ENCODE measurements at regions not wholly inside any gene's neighbourhood (a gene's known extent, or its start where the extent isn't known, plus 50 kb on each side); places are given as distances from the start of the nearest gene placed in this dataset.

DNA sequence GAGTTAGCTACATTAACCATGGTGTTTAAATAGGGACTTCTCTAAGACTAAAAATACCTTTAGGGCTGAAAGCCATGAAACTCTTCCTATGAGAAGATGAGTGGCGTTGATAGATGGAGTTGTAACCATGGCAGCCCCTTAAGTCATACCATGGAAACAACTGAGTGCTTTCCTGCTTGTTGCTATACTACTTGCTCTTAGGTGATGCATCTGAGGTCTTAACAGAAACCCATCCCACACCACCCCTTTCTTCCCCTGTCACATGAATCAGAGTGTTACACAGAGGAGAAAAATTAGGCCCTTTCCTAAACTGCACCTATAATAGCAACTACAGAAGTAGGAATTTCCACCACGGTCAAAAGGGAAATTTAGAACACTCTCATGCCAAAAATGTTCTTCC is 64.3 kb upstream of the ZC3H12C start (continued):
- TF ChIP-seq, protein P1, sequence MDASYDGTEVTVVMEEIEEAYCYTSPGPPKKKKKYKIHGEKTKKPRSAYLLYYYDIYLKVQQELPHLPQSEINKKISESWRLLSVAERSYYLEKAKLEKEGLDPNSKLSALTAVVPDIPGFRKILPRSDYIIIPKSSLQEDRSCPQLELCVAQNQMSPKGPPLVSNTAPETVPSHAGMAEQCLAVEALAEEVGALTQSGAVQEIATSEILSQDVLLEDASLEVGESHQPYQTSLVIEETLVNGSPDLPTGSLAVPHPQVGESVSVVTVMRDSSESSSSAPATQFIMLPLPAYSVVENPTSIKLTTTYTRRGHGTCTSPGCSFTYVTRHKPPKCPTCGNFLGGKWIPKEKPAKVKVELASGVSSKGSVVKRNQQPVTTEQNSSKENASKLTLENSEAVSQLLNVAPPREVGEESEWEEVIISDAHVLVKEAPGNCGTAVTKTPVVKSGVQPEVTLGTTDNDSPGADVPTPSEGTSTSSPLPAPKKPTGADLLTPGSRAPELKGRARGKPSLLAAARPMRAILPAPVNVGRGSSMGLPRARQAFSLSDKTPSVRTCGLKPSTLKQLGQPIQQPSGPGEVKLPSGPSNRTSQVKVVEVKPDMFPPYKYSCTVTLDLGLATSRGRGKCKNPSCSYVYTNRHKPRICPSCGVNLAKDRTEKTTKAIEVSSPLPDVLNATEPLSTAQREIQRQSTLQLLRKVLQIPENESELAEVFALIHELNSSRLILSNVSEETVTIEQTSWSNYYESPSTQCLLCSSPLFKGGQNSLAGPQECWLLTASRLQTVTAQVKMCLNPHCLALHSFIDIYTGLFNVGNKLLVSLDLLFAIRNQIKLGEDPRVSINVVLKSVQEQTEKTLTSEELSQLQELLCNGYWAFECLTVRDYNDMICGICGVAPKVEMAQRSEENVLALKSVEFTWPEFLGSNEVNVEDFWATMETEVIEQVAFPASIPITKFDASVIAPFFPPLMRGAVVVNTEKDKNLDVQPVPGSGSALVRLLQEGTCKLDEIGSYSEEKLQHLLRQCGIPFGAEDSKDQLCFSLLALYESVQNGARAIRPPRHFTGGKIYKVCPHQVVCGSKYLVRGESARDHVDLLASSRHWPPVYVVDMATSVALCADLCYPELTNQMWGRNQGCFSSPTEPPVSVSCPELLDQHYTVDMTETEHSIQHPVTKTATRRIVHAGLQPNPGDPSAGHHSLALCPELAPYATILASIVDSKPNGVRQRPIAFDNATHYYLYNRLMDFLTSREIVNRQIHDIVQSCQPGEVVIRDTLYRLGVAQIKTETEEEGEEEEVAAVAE (CRISPR knock-in tag; IDR thresholded peaks at IDR 0.05; ENCODE audit: borderline replicate concordance), result no peak
- TF ChIP-seq KLF16 (CRISPR knock-in tag; IDR thresholded peaks at IDR 0.05), result no peak
- no peak for TF ChIP-seq GATAD2A (CRISPR knock-in tag; IDR thresholded peaks at IDR 0.05)
- no peak for TF ChIP-seq ZNF232 (CRISPR knock-in tag; IDR thresholded peaks at IDR 0.05; ENCODE audit: borderline replicate concordance)
- TF ChIP-seq ZNF614 (CRISPR knock-in tag; IDR thresholded peaks at IDR 0.05; ENCODE audit: borderline replicate concordance), result no peak
- no peak for TF ChIP-seq ZNF660 (CRISPR knock-in tag; IDR thresholded peaks at IDR 0.05; ENCODE audit: borderline replicate concordance, low read depth)
- TF ChIP-seq FOXO1 (CRISPR knock-in tag; IDR thresholded peaks at IDR 0.05), result no peak

DNA sequence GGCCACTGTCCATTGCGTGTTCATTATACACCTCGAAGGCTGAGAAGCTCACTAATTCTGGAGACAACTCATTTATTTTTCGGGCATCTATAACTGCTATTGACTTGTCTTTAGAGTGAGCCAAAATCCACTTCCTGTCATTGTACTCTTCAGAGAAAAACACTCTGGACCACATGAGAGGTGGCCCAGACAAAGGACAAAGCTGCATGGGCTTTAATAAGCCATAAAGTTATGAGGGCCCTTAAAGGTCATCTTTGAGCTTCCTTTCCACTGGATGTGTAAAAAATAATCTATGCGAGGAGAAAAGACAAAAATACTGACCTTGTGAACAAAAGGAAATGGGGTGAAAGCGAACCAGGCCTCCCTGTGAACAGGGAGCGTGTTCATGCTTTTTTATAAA is 63.5 kb upstream of the ZC3H12C start:
- CTCF ChIA-PET (ENCODE audit: low intra/inter-chr PET ratio, low total read pairs), result no interaction called here
- Histone ChIP-seq H3K4me2 (ENCODE audit: low read depth, low read length) (no peak overlapping the region), H4K20me1 (ENCODE audit: insufficient read depth, low read length) (no peaks in the 10 kb centered on the region), H3K27me3 (ENCODE audit: control insufficient read depth in 1 of 2, insufficient read depth in 2 of 2, low read length in 2 of 2) (no peaks in the 10 kb centered on the region; a peak in 1 of 5 replicates), H3K79me2 (ENCODE audit: insufficient read depth, low read length) (no peaks in the 10 kb centered on the region), H3K4me3 (replicated peaks in 1 of 3; ENCODE audit: insufficient read depth in 1 of 3, low read depth in 2 of 3, low read length in 3 of 3) (no peak overlapping the region), H3K36me3 (replicated peaks in 1 of 2; ENCODE audit: control insufficient read depth in 1 of 2, insufficient read depth in 2 of 2, low read length in 2 of 2) (no peaks in the 10 kb centered on the region), H3K27ac (ENCODE audit: extremely low read length, insufficient read depth, low read length) (no peak overlapping the region), H3K4me1 (ENCODE audit: insufficient read depth, low read length) (peaks cover 8% of the 10 kb centered on the region; the same call in 1 of the 2 replicates), H3K9ac (ENCODE audit: insufficient read depth, low read depth, low read length) (no peak overlapping the region), H2AFZ (ENCODE audit: low read length) (no peak overlapping the region), H3K9me3 (ENCODE audit: low read length) (no peaks in the 10 kb centered on the region)
- FAIRE-seq (no peak), ATAC-seq (no peak), DNase-seq (ENCODE audit: low spot score) (no peak)
- intact Hi-C loops (cut with micrococcal nuclease; ENCODE audit: unreplicated experiment) (loop anchor here (5.0 kb wide), 1 partner anchor 1028 kb away; no protein-coding TSS in a partner anchor), in situ Hi-C loops (cut with HindIII; ENCODE audit: extremely low pct_ligation_motif_present, low pct_unique_long_range_greater_than_20kb) (no loop called here)
- no TSS peak for BruUV-seq (replicated peaks)
- 40% methylated on average over 6 of the region's 6 CpGs for WGBS (ENCODE audit: low lambda C conversion rate)
- POLR2A ChIA-PET, result no interaction called here
- TF ChIP-seq MTF1 (CRISPR knock-in tag; IDR thresholded peaks at IDR 0.05) (no peak), ZFX (CRISPR knock-in tag; IDR thresholded peaks at IDR 0.05; ENCODE audit: low read depth) (no peak), ZNF607 (CRISPR knock-in tag; IDR thresholded peaks at IDR 0.05; ENCODE audit: borderline replicate concordance) (no peak), NCOR1 (IDR thresholded peaks at IDR 0.05; ENCODE audit: borderline replicate concordance, low read length) (no peak)
- TF ChIP-seq, protein P2, sequence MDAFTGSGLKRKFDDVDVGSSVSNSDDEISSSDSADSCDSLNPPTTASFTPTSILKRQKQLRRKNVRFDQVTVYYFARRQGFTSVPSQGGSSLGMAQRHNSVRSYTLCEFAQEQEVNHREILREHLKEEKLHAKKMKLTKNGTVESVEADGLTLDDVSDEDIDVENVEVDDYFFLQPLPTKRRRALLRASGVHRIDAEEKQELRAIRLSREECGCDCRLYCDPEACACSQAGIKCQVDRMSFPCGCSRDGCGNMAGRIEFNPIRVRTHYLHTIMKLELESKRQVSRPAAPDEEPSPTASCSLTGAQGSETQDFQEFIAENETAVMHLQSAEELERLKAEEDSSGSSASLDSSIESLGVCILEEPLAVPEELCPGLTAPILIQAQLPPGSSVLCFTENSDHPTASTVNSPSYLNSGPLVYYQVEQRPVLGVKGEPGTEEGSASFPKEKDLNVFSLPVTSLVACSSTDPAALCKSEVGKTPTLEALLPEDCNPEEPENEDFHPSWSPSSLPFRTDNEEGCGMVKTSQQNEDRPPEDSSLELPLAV (CRISPR knock-in tag; conservative IDR thresholded peaks at IDR 0.05; ENCODE audit: low read depth), result no peak
- TF ChIP-seq, protein P3, sequence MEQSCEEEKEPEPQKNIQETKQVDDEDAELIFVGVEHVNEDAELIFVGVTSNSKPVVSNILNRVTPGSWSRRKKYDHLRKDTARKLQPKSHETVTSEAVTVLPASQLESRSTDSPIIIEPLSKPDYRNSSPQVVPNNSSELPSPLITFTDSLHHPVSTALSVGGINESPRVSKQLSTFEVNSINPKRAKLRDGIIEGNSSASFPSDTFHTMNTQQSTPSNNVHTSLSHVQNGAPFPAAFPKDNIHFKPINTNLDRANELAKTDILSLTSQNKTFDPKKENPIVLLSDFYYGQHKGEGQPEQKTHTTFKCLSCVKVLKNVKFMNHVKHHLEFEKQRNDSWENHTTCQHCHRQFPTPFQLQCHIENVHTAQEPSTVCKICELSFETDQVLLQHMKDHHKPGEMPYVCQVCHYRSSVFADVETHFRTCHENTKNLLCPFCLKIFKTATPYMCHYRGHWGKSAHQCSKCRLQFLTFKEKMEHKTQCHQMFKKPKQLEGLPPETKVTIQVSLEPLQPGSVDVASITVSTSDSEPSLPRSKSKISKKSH (CRISPR knock-in tag; IDR thresholded peaks at IDR 0.05; ENCODE audit: borderline replicate concordance), result no peak
- TF ChIP-seq, protein P4, sequence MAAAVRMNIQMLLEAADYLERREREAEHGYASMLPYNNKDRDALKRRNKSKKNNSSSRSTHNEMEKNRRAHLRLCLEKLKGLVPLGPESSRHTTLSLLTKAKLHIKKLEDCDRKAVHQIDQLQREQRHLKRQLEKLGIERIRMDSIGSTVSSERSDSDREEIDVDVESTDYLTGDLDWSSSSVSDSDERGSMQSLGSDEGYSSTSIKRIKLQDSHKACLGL (CRISPR knock-in tag; IDR thresholded peaks at IDR 0.05), result no peak

Measured in HepG2 (cell line).